IMR-90 (cell line): ENCODE measurements at regions not wholly inside any gene's neighbourhood (a gene's known extent, or its start where the extent isn't known, plus 50 kb on each side); places are given as distances from the start of the nearest gene placed in this dataset.

ENCODE experiments used
- CEBPB ChIP-seq: IDR thresholded peaks from 2 replicates; pipeline ENCODE4 v1.6.1; 2012; ENCODE audit warnings: low read depth, low read length, improper control_type of control experiment
- NFE2L2 ChIP-seq: fragments of 150-350 bp; IDR thresholded peaks from 2 replicates; pipeline ENCODE4 v1.6.1; 2016; ENCODE audit warnings: low read depth, mild to moderate bottlenecking, low read length
- POLR2A ChIP-seq: IDR thresholded peaks from 2 replicates; pipeline ENCODE4 v1.6.1; 2012; ENCODE audit warnings: mild to moderate bottlenecking, low read depth, low read length
- RAD21 ChIP-seq: IDR thresholded peaks from 2 replicates; pipeline ENCODE4 v1.6.1; 2012; ENCODE audit warnings: low read length, improper control_type of control experiment
- RCOR1 ChIP-seq: IDR thresholded peaks from 2 replicates; pipeline ENCODE4 v1.6.1; 2012; ENCODE audit warnings: mild to moderate bottlenecking, low read length, improper control_type of control experiment; ENCODE audit not compliant: insufficient replicate concordance
- RFX5 ChIP-seq: IDR thresholded peaks from 2 replicates; pipeline ENCODE4 v1.8.0; 2012; ENCODE audit warnings: low read depth, mild to moderate bottlenecking, low read length, moderate library complexity
- SMC3 ChIP-seq: fragments of 150-350 bp; IDR thresholded peaks from 2 replicates; pipeline ENCODE4 v1.6.1; 2016; ENCODE audit warnings: low read depth, mild to moderate bottlenecking, antibody characterized with exemption, low read length, moderate library complexity
- TF ChIP-seq, protein P1 (sequence below): conservative IDR thresholded peaks from 2 replicates; pipeline ENCODE4 v1.5.1; 2012; ENCODE audit warnings: mild to moderate bottlenecking, low read depth, low read length, improper control_type of control experiment
- TF ChIP-seq, protein P2 (sequence below): fragments of 150-350 bp; IDR thresholded peaks from 2 replicates; pipeline ENCODE4 v1.6.1; 2016; ENCODE audit warnings: low read depth, mild to moderate bottlenecking, low read length, moderate library complexity, borderline replicate concordance
- TF ChIP-seq, protein P3 (sequence below): fragments of 150-350 bp; IDR thresholded peaks from 2 replicates; pipeline ENCODE4 v1.6.1; 2017; ENCODE audit warnings: mild to moderate bottlenecking, antibody characterized with exemption, low read length, low read depth

DNA sequence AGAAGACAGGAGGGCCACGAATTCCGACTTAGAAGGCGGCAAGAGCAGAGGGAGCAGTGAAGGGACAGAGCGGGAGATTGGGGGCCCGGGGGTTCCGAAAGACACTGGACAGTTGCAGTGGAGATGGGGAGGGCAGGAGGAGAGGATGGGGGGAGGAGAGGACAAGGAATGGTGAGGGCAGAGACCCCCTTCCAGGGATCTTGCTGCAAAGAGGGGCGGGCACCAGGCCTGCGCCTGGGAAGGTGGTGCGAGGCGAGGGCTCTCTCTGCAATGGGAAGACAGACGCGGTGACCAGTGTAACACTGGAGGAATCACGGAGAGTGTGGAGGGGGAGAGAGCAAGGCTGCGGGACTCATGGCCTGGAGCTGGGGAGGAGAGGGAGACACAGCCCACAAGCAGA, 185.2 kb downstream of the RBFOX3 start:
- TF ChIP-seq, protein P1, sequence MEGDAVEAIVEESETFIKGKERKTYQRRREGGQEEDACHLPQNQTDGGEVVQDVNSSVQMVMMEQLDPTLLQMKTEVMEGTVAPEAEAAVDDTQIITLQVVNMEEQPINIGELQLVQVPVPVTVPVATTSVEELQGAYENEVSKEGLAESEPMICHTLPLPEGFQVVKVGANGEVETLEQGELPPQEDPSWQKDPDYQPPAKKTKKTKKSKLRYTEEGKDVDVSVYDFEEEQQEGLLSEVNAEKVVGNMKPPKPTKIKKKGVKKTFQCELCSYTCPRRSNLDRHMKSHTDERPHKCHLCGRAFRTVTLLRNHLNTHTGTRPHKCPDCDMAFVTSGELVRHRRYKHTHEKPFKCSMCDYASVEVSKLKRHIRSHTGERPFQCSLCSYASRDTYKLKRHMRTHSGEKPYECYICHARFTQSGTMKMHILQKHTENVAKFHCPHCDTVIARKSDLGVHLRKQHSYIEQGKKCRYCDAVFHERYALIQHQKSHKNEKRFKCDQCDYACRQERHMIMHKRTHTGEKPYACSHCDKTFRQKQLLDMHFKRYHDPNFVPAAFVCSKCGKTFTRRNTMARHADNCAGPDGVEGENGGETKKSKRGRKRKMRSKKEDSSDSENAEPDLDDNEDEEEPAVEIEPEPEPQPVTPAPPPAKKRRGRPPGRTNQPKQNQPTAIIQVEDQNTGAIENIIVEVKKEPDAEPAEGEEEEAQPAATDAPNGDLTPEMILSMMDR = no peak
- TF ChIP-seq, protein P2, sequence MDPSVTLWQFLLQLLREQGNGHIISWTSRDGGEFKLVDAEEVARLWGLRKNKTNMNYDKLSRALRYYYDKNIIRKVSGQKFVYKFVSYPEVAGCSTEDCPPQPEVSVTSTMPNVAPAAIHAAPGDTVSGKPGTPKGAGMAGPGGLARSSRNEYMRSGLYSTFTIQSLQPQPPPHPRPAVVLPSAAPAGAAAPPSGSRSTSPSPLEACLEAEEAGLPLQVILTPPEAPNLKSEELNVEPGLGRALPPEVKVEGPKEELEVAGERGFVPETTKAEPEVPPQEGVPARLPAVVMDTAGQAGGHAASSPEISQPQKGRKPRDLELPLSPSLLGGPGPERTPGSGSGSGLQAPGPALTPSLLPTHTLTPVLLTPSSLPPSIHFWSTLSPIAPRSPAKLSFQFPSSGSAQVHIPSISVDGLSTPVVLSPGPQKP = no peak
- no peak for TF ChIP-seq SMC3
- TF ChIP-seq RAD21 = no peak
- TF ChIP-seq POLR2A = no peak
- TF ChIP-seq RFX5 = no peak
- TF ChIP-seq RCOR1 = no peak
- no peak for TF ChIP-seq CEBPB
- TF ChIP-seq, protein P3, sequence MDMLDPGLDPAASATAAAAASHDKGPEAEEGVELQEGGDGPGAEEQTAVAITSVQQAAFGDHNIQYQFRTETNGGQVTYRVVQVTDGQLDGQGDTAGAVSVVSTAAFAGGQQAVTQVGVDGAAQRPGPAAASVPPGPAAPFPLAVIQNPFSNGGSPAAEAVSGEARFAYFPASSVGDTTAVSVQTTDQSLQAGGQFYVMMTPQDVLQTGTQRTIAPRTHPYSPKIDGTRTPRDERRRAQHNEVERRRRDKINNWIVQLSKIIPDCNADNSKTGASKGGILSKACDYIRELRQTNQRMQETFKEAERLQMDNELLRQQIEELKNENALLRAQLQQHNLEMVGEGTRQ = no peak
- TF ChIP-seq NFE2L2 = no peak
